Testis (tissue), 2 donors: ENCODE measurements at regions not wholly inside any gene's neighbourhood (a gene's known extent, or its start where the extent isn't known, plus 50 kb on each side); places are given as distances from the start of the nearest gene placed in this dataset.

ENCODE experiments used
- POLR2A ChIP-seq: fragments of 450-650 bp; IDR thresholded peaks from one replicate; pipeline ENCODE4 v1.6.1; 2017; ENCODE audit warnings: antibody characterized with exemption, mild to moderate bottlenecking, moderate library complexity
- TF ChIP-seq, protein P1 (sequence below), 3 experiments: fragments of 450-650 bp in 2 of 3; fragments of 200-600 bp in 1 of 3; sonication (generic) in 1 of 3; IDR thresholded peaks; one replicate each; pipeline ENCODE4 v1.5.1; 2016 to 2019; ENCODE audit warnings: antibody characterized with exemption in 3 of 3, mild to moderate bottlenecking in 2 of 3, moderate library complexity in 1 of 3

DNA sequence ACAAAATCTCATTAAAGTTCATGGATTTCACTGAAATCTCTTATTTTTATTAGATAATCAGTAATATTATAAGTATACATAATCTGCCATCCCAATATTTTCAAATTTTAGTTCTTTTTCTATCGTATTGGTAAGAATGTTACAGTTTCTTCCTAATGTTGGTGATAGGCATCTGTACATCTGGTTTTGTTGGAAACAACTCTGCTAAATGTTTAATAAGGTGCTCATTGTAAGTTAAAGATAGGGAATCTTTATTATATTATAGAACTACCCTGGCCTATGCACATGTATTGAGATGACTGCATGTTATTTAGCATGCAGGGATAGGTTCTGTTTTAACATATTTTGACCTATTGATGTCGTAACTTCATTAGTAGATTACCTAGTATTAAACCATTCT is 188.6 kb upstream of the PRPS1L1 start:
- TF ChIP-seq, protein P1, sequence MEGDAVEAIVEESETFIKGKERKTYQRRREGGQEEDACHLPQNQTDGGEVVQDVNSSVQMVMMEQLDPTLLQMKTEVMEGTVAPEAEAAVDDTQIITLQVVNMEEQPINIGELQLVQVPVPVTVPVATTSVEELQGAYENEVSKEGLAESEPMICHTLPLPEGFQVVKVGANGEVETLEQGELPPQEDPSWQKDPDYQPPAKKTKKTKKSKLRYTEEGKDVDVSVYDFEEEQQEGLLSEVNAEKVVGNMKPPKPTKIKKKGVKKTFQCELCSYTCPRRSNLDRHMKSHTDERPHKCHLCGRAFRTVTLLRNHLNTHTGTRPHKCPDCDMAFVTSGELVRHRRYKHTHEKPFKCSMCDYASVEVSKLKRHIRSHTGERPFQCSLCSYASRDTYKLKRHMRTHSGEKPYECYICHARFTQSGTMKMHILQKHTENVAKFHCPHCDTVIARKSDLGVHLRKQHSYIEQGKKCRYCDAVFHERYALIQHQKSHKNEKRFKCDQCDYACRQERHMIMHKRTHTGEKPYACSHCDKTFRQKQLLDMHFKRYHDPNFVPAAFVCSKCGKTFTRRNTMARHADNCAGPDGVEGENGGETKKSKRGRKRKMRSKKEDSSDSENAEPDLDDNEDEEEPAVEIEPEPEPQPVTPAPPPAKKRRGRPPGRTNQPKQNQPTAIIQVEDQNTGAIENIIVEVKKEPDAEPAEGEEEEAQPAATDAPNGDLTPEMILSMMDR (IDR thresholded peaks at IDR 0.05), result no peak
- TF ChIP-seq POLR2A, result no peak
